Upper lobe of right lung (tissue), 1 donor: ENCODE measurements at regions not wholly inside any gene's neighbourhood (a gene's known extent, or its start where the extent isn't known, plus 50 kb on each side); places are given as distances from the start of the nearest gene placed in this dataset.

Experiments
- ATAC-seq: fragments of 200-7000 bp; cut with Tn5 transposase; one replicate; pipeline ENCODE4 v1.9.1; 2020; ENCODE audit warnings: mild to moderate bottlenecking, moderate library complexity
- DNase-seq: peaks from one replicate; pipeline ENCODE4 v3.0.0-alpha.2; 2020
- H3K27ac ChIP-seq: fragments of 200-600 bp; one replicate; pipeline ENCODE4 v1.8.0; 2022
- H3K27me3 ChIP-seq: fragments of 200-600 bp; one replicate; pipeline ENCODE4 v1.8.0; 2022; ENCODE audit warnings: mild to moderate bottlenecking
- H3K36me3 ChIP-seq: fragments of 200-600 bp; one replicate; pipeline ENCODE4 v1.8.0; 2022
- H3K4me1 ChIP-seq: fragments of 200-600 bp; one replicate; pipeline ENCODE4 v1.8.0; 2022
- H3K4me3 ChIP-seq: fragments of 200-600 bp; one replicate; pipeline ENCODE4 v1.8.0; 2022; ENCODE audit warnings: mild to moderate bottlenecking
- H3K9me3 ChIP-seq: fragments of 200-600 bp; one replicate; pipeline ENCODE4 v1.8.0; 2022
- CTCF ChIP-seq: fragments of 200-600 bp; IDR thresholded peaks from one replicate; pipeline ENCODE4 v1.8.0; 2022; ENCODE audit warnings: antibody characterized with exemption
- intact Hi-C: fragments of 100-400 bp; cut with DNase I; formaldehyde crosslinking; loops from one replicate; pipeline ENCODE4 v1.11.0; 2022
- donor health status: DM: no; HTN: yes; CAD: no; lungs with severe emphysema.

- Histone ChIP-seq H3K4me1 (no peaks in the 10 kb centered on the region), H3K27me3 (no peaks in the 10 kb centered on the region), H3K27ac (no peak overlapping the region), H3K36me3 (no peaks in the 10 kb centered on the region), H3K9me3 (no peaks in the 10 kb centered on the region), H3K4me3 (no peak overlapping the region)
- no peak for DNase-seq
- intact Hi-C loops, result no loop called here
- ATAC-seq, result no peak
- no peak for TF ChIP-seq CTCF
Observed at GRCh38 chr15:47934342-47934741, 186.4 kb upstream of the SLC24A5 start.

GRCh38 chr15:47937834-47938233 is 183.0 kb upstream of the SLC24A5 start:
- Histone ChIP-seq H3K27me3 (no peaks in the 10 kb centered on the region), H3K4me3 (no peak overlapping the region), H3K27ac (no peak overlapping the region), H3K36me3 (no peaks in the 10 kb centered on the region), H3K4me1 (no peaks in the 10 kb centered on the region), H3K9me3 (no peaks in the 10 kb centered on the region)
- no peak for DNase-seq
- intact Hi-C loops, result no loop called here
- ATAC-seq, result no peak
- TF ChIP-seq CTCF, result no peak

GRCh38 chr15:47944637-47945288 is 176.0 kb upstream of the SLC24A5 start:
- intact Hi-C loops, result no loop called here
- Histone ChIP-seq H3K4me1 (no peaks in the 10 kb centered on the region), H3K27ac (no peak overlapping the region), H3K4me3 (no peak overlapping the region), H3K36me3 (no peaks in the 10 kb centered on the region), H3K27me3 (no peaks in the 10 kb centered on the region), H3K9me3 (no peaks in the 10 kb centered on the region)
- no peak for ATAC-seq
- TF ChIP-seq CTCF, result no peak
- no peak for DNase-seq

GRCh38 chr15:47945872-47946650 is 174.7 kb upstream of the SLC24A5 start:
- ATAC-seq, result no peak
- Histone ChIP-seq H3K4me1 (no peaks in the 10 kb centered on the region), H3K27ac (no peak overlapping the region), H3K4me3 (no peak overlapping the region), H3K27me3 (no peaks in the 10 kb centered on the region), H3K9me3 (no peaks in the 10 kb centered on the region), H3K36me3 (no peaks in the 10 kb centered on the region)
- TF ChIP-seq CTCF, result no peak
- intact Hi-C loops, result no loop called here
- no peak for DNase-seq

GRCh38 chr15:47949815-47950214 is 171.0 kb upstream of the SLC24A5 start:
- DNase-seq, result no peak

More at GRCh38 chr15:47949815-47950214, 171.0 kb upstream of the SLC24A5 start:
- Histone ChIP-seq H3K9me3 (no peaks in the 10 kb centered on the region), H3K27me3 (no peaks in the 10 kb centered on the region), H3K4me3 (no peak overlapping the region), H3K36me3 (no peaks in the 10 kb centered on the region), H3K27ac (no peak overlapping the region), H3K4me1 (no peaks in the 10 kb centered on the region)
- no peak for TF ChIP-seq CTCF
- intact Hi-C loops, result no loop called here
- ATAC-seq, result no peak
